ENCODE measurements at regions not wholly inside any gene's neighbourhood (a gene's known extent, or its start where the extent isn't known, plus 50 kb on each side); places are given as distances from the start of the nearest gene placed in this dataset.

DNA sequence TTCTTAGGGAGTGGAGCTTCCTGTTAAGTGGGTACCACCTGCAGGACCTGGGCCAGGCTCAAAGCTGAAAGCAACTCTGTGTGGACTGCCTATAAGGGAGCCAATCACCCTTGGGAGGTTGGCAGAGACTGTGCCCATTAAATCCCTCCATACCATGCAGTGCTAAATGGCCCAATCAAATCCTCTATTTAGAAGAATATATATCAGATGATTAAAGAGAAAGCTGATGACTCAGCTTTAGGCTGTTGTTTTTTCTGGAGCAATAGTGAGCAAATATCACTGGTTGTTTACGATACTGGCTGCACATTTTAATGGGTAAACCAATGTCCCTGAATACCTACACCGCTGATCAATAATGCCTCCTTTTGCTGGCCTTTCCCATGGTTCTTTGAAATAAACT, 101.3 kb downstream of the TMX1 start:
- no peak overlapping the region for H3K4me3 ChIP-seq (replicated peaks; ENCODE audit: insufficient read depth, low read length)
- H3K27ac ChIP-seq (replicated peaks), result no peak overlapping the region
- DNase-seq (ENCODE audit: low read depth in 1 of 2, low spot score in 1 of 2), result no peak
- TF ChIP-seq SPI1 (IDR thresholded peaks at IDR 0.05; ENCODE audit: borderline replicate concordance, low read depth) (no peak), POLR2AphosphoS5 (IDR thresholded peaks at IDR 0.05; ENCODE audit: low read depth) (no peak), CTCF (IDR thresholded peaks at IDR 0.05; ENCODE audit: insufficient read depth, low read length) (no peak), GABPA (IDR thresholded peaks at IDR 0.05; ENCODE audit: low read depth) (no peak), REST (IDR thresholded peaks at IDR 0.05; ENCODE audit: insufficient replicate concordance, low read depth) (no peak)
- no peaks in the 10 kb centered on the region for H3K27me3 ChIP-seq (ENCODE audit: insufficient read depth, poor library complexity, severe bottlenecking)

GRCh38 chr14:51342226-51342625, 102.2 kb downstream of the TMX1 start:
- no peaks in the 10 kb centered on the region for H3K27me3 ChIP-seq (ENCODE audit: insufficient read depth, poor library complexity, severe bottlenecking)
- no peak for DNase-seq (ENCODE audit: low read depth in 1 of 2, low spot score in 1 of 2)
- no peak overlapping the region for H3K27ac ChIP-seq (replicated peaks)
- TF ChIP-seq REST (IDR thresholded peaks at IDR 0.05; ENCODE audit: insufficient replicate concordance, low read depth) (no peak), SPI1 (IDR thresholded peaks at IDR 0.05; ENCODE audit: borderline replicate concordance, low read depth) (no peak), GABPA (IDR thresholded peaks at IDR 0.05; ENCODE audit: low read depth) (no peak), CTCF (IDR thresholded peaks at IDR 0.05; ENCODE audit: insufficient read depth, low read length) (no peak), POLR2AphosphoS5 (IDR thresholded peaks at IDR 0.05; ENCODE audit: low read depth) (no peak)
- no peak overlapping the region for H3K4me3 ChIP-seq (replicated peaks; ENCODE audit: insufficient read depth, low read length)

DNA sequence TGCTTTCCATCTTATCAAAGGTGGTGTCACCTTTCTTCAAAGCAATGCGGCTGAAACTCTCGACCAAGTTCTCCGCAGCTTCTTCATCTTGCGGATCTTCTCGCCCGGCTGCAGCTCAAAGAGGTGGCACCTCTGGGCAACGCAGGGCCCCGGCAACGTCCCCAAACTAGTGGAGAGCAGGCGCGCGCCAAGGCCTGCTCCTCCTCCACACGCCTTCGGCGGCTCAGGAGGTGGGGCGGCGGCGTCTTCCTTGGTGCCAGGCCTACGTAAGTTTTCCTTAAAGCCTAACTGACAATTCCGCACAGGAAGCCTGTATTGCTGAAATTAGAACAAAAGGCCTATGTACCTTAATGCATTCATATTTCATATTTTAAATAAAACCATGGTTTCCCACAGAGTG, 112.0 kb downstream of the TMX1 start:
- DNase-seq (ENCODE audit: low read depth in 1 of 2, low spot score in 1 of 2), result no peak
- TF ChIP-seq CTCF (IDR thresholded peaks at IDR 0.05; ENCODE audit: insufficient read depth, low read length), result no peak
- TF ChIP-seq SPI1 (IDR thresholded peaks at IDR 0.05; ENCODE audit: borderline replicate concordance, low read depth), result no peak
- no peak for TF ChIP-seq GABPA (IDR thresholded peaks at IDR 0.05; ENCODE audit: low read depth)
- no peak for TF ChIP-seq POLR2AphosphoS5 (IDR thresholded peaks at IDR 0.05; ENCODE audit: low read depth)
- TF ChIP-seq REST (IDR thresholded peaks at IDR 0.05; ENCODE audit: insufficient replicate concordance, low read depth), result no peak
- no peaks in the 10 kb centered on the region for H3K27me3 ChIP-seq (ENCODE audit: insufficient read depth, poor library complexity, severe bottlenecking)
- H3K27ac ChIP-seq (replicated peaks), result no peak overlapping the region
- no peak overlapping the region for H3K4me3 ChIP-seq (replicated peaks; ENCODE audit: insufficient read depth, low read length)
